IPS DF 6.9 (cell line): ENCODE measurements at regions not wholly inside any gene's neighbourhood (a gene's known extent, or its start where the extent isn't known, plus 50 kb on each side); places are given as distances from the start of the nearest gene placed in this dataset.

Source experiments
- DNase-seq: peaks from one replicate; pipeline ENCODE4 v3.0.0-alpha.2; 2013; ENCODE audit warnings: low read depth, low spot score
- H3K27ac ChIP-seq: one replicate; pipeline ENCODE4 v1.5.1; 2013; ENCODE audit warnings: low read length, control low read depth
- H3K27me3 ChIP-seq: 2 replicates; pipeline ENCODE4 v1.6.1; 2013; ENCODE audit warnings: mild to moderate bottlenecking, low read length; ENCODE audit not compliant: control insufficient read depth, insufficient read depth
- H3K36me3 ChIP-seq: 2 replicates; pipeline ENCODE4 v1.6.1; 2013; ENCODE audit warnings: low read length; ENCODE audit not compliant: control insufficient read depth, insufficient read depth
- H3K4me1 ChIP-seq: 2 replicates; pipeline ENCODE4 v1.6.1; 2013; ENCODE audit warnings: low read length; ENCODE audit not compliant: control insufficient read depth, insufficient read depth
- H3K4me3 ChIP-seq: 2 replicates; pipeline ENCODE4 v1.5.1; 2013; ENCODE audit warnings: mild to moderate bottlenecking, low read length
- H3K9me3 ChIP-seq: 2 replicates; pipeline ENCODE4 v1.6.1; 2013; ENCODE audit warnings: low read length, inconsistent platforms; ENCODE audit not compliant: control insufficient read depth, insufficient read depth
- WGBS: extraction: QIAGEN DNeasy Blood & Tissue Kit; methylation state at CpG from one replicate; pipeline ENCODE4 v1.1.7; 2013; ENCODE audit warnings: mixed read lengths, missing lambda C conversion rate; ENCODE audit not compliant: insufficient read length, insufficient coverage; 5-methylcytosine and 5-hydroxymethylcytosine counted together

GRCh38 chr1:213727853-213728592, 259.8 kb upstream of the PROX1 start:
- H3K4me3 ChIP-seq = no peak overlapping the region
- DNase-seq = no peak
- no peak overlapping the region for H3K27ac ChIP-seq
- no peaks in the 10 kb centered on the region for H3K4me1 ChIP-seq
- no peaks in the 10 kb centered on the region for H3K9me3 ChIP-seq
- H3K36me3 ChIP-seq = no peaks in the 10 kb centered on the region
- H3K27me3 ChIP-seq = no peaks in the 10 kb centered on the region
- WGBS = no CpG with 5 or more reads among the region's 20 CpGs

- Histone ChIP-seq H3K4me1 (no peaks in the 10 kb centered on the region), H3K4me3 (no peak overlapping the region), H3K27ac (no peak overlapping the region), H3K27me3 (no peaks in the 10 kb centered on the region), H3K36me3 (no peaks in the 10 kb centered on the region), H3K9me3 (no peaks in the 10 kb centered on the region)
- no CpG with 5 or more reads among the region's 15 CpGs for WGBS
- no peak for DNase-seq
These were observed 258.9 kb upstream of the PROX1 start for GRCh38 chr1:213728593-213729536.

- H3K27me3 ChIP-seq = no peaks in the 10 kb centered on the region
- H3K4me1 ChIP-seq = no peaks in the 10 kb centered on the region
- WGBS = no CpG with 5 or more reads among the region's 1 CpG
- no peaks in the 10 kb centered on the region for H3K36me3 ChIP-seq
- DNase-seq = no peak
- H3K4me3 ChIP-seq = no peak overlapping the region
- H3K9me3 ChIP-seq = no peaks in the 10 kb centered on the region
- no peak overlapping the region for H3K27ac ChIP-seq
These were observed 254.1 kb upstream of the PROX1 start for GRCh38 chr1:213733705-213734104.

GRCh38 chr1:213737398-213738035, 250.3 kb upstream of the PROX1 start:
- no peak overlapping the region for H3K27ac ChIP-seq
- no peaks in the 10 kb centered on the region for H3K9me3 ChIP-seq
- no peak for DNase-seq
- no peaks in the 10 kb centered on the region for H3K4me1 ChIP-seq
- no peaks in the 10 kb centered on the region for H3K27me3 ChIP-seq
- no peaks in the 10 kb centered on the region for H3K36me3 ChIP-seq
- WGBS = no CpG with 5 or more reads among the region's 2 CpGs
- H3K4me3 ChIP-seq = no peak overlapping the region

GRCh38 chr1:213738658-213739057, 249.1 kb upstream of the PROX1 start:
- Histone ChIP-seq H3K4me1 (no peaks in the 10 kb centered on the region), H3K4me3 (no peak overlapping the region), H3K9me3 (no peaks in the 10 kb centered on the region), H3K27ac (no peak overlapping the region), H3K27me3 (no peaks in the 10 kb centered on the region), H3K36me3 (no peaks in the 10 kb centered on the region)
- WGBS = no CpG with 5 or more reads among the region's 2 CpGs
- DNase-seq = no peak

GRCh38 chr1:213742992-213743391, 244.8 kb upstream of the PROX1 start:
- H3K27ac ChIP-seq = no peak overlapping the region
- H3K36me3 ChIP-seq = no peaks in the 10 kb centered on the region
- WGBS = no CpG with 5 or more reads among the region's 4 CpGs
- no peaks in the 10 kb centered on the region for H3K4me1 ChIP-seq
- no peaks in the 10 kb centered on the region for H3K9me3 ChIP-seq
- H3K4me3 ChIP-seq = no peak overlapping the region
- no peaks in the 10 kb centered on the region for H3K27me3 ChIP-seq
- DNase-seq = no peak

GRCh38 chr1:213744780-213745179, 243.0 kb upstream of the PROX1 start:
- Histone ChIP-seq H3K27me3 (no peaks in the 10 kb centered on the region), H3K4me3 (no peak overlapping the region), H3K4me1 (no peaks in the 10 kb centered on the region), H3K36me3 (no peaks in the 10 kb centered on the region), H3K9me3 (no peaks in the 10 kb centered on the region), H3K27ac (no peak overlapping the region)
- DNase-seq = no peak
- no CpG with 5 or more reads among the region's 3 CpGs for WGBS

- Histone ChIP-seq H3K9me3 (no peaks in the 10 kb centered on the region), H3K27me3 (no peaks in the 10 kb centered on the region), H3K4me1 (no peaks in the 10 kb centered on the region), H3K27ac (no peak overlapping the region), H3K36me3 (no peaks in the 10 kb centered on the region), H3K4me3 (no peak overlapping the region)
- no CpG with 5 or more reads among the region's 8 CpGs for WGBS
- DNase-seq = no peak
These were observed 242.3 kb upstream of the PROX1 start for GRCh38 chr1:213745451-213745850.

- Histone ChIP-seq H3K4me1 (no peaks in the 10 kb centered on the region), H3K4me3 (no peak overlapping the region), H3K9me3 (no peaks in the 10 kb centered on the region), H3K27me3 (no peaks in the 10 kb centered on the region), H3K36me3 (no peaks in the 10 kb centered on the region), H3K27ac (no peak overlapping the region)
- WGBS = no CpG with 5 or more reads among the region's 8 CpGs
- DNase-seq = no peak
These were observed 238.2 kb upstream of the PROX1 start for GRCh38 chr1:213749558-213749957.

- H3K27me3 ChIP-seq = no peaks in the 10 kb centered on the region
- no CpG with 5 or more reads among the region's 6 CpGs for WGBS
- no peak overlapping the region for H3K27ac ChIP-seq
- no peak for DNase-seq
- H3K9me3 ChIP-seq = no peaks in the 10 kb centered on the region
- no peak overlapping the region for H3K4me3 ChIP-seq
- no peaks in the 10 kb centered on the region for H3K4me1 ChIP-seq
- H3K36me3 ChIP-seq = no peaks in the 10 kb centered on the region
These were observed 237.3 kb upstream of the PROX1 start for GRCh38 chr1:213750231-213751063.
